SKM-1 (cell line): ENCODE measurements at regions not wholly inside any gene's neighbourhood (a gene's known extent, or its start where the extent isn't known, plus 50 kb on each side); places are given as distances from the start of the nearest gene placed in this dataset.

ENCODE experiments used
- DNase-seq: peaks from one replicate; lab custom pipeline; 2025; ENCODE audit not compliant: unreplicated experiment; lab: John Stamatoyannopoulos, UW

- DNase-seq, result no peak
These were observed 585.0 kb upstream of the CDH6 start for GRCh38 chr5:30608501-30608900.

- DNase-seq, result no peak
These were observed 586.1 kb upstream of the CDH6 start for GRCh38 chr5:30607301-30607894.

- no peak for DNase-seq
These were observed 587.7 kb upstream of the CDH6 start for GRCh38 chr5:30605693-30606268.

GRCh38 chr5:30604648-30605262, 588.7 kb upstream of the CDH6 start:
- no peak for DNase-seq

GRCh38 chr5:30600892-30601291, 592.6 kb upstream of the CDH6 start:
- DNase-seq, result no peak

GRCh38 chr5:30596495-30597064, 596.9 kb upstream of the CDH6 start:
- no peak for DNase-seq

- DNase-seq, result no peak
These were observed 599.2 kb upstream of the CDH6 start for GRCh38 chr5:30594331-30594730.

- DNase-seq, result no peak
These were observed 600.7 kb upstream of the CDH6 start for GRCh38 chr5:30592833-30593232.

- no peak for DNase-seq
These were observed 612.1 kb upstream of the CDH6 start for GRCh38 chr5:30581198-30581935.

GRCh38 chr5:30574761-30575160, 618.7 kb upstream of the CDH6 start:
- no peak for DNase-seq

GRCh38 chr5:30572279-30572678, 621.2 kb upstream of the CDH6 start:
- no peak for DNase-seq

GRCh38 chr5:30561771-30562170, 631.7 kb upstream of the CDH6 start:
- no peak for DNase-seq

GRCh38 chr5:30551618-30552017, 641.9 kb upstream of the CDH6 start:
- no peak for DNase-seq

- DNase-seq, result no peak
These were observed 644.7 kb upstream of the CDH6 start for GRCh38 chr5:30548580-30549305.

- DNase-seq, result no peak
These were observed 653.3 kb upstream of the CDH6 start for GRCh38 chr5:30540150-30540549.

- DNase-seq, result no peak
These were observed 654.4 kb upstream of the CDH6 start for GRCh38 chr5:30539004-30539634.

- no peak for DNase-seq
These were observed 668.1 kb upstream of the CDH6 start for GRCh38 chr5:30525353-30525752.

GRCh38 chr5:30524428-30524827, 669.1 kb upstream of the CDH6 start:
- no peak for DNase-seq

- no peak for DNase-seq
These were observed 670.4 kb upstream of the CDH6 start for GRCh38 chr5:30523061-30523460.

- DNase-seq, result no peak
These were observed 688.2 kb upstream of the CDH6 start for GRCh38 chr5:30505014-30505886.
